Activated T-cell treated with anti-CD3 and anti-CD28 coated beads, Interleukin-2, amount 50 U/mL, for 72 hours (primary cell): ENCODE measurements at regions not wholly inside any gene's neighbourhood (a gene's known extent, or its start where the extent isn't known, plus 50 kb on each side); places are given as distances from the start of the nearest gene placed in this dataset.

Experiments
- ATAC-seq, 2 donors: fragments of 150-1000 bp; cut with Tn5 transposase; replicated peaks in 1 of 2; 2 replicates each; pipeline ENCODE4 v1.10.0; 2021; ENCODE audit warnings: moderate library complexity in 2 of 2, mild to moderate bottlenecking in 1 of 2
- DNase-seq, 2 donors: peaks; one replicate each; pipeline ENCODE4 v3.0.0; 2021 to 2022; ENCODE audit warnings: mixed read lengths in 1 of 2
- H3K27ac Mint-ChIP-seq: one replicate; pipeline ENCODE4 v1.8.0; 2022; ENCODE audit warnings: mild to moderate bottlenecking, moderate library complexity, mixed read lengths
- H3K27me3 Mint-ChIP-seq: one replicate; pipeline ENCODE4 v1.8.0; 2022; ENCODE audit warnings: low read depth, mixed read lengths
- H3K36me3 Mint-ChIP-seq, 2 donors: one replicate each; pipeline ENCODE4 v1.8.0; 2022; ENCODE audit warnings: mixed read lengths in 2 of 2, mild to moderate bottlenecking in 1 of 2; ENCODE audit not compliant: insufficient read depth in 2 of 2
- H3K4me1 Mint-ChIP-seq: one replicate; pipeline ENCODE4 v1.8.0; 2022; ENCODE audit warnings: low read depth, mixed read lengths
- H3K4me3 Mint-ChIP-seq, 2 donors: one replicate each; pipeline ENCODE4 v1.8.0; 2022; ENCODE audit warnings: mild to moderate bottlenecking in 2 of 2, mixed read lengths in 2 of 2, moderate library complexity in 2 of 2
- H3K9me3 Mint-ChIP-seq, 2 donors: one replicate each; pipeline ENCODE4 v1.8.0; 2022; ENCODE audit warnings: mixed read lengths in 2 of 2

DNA sequence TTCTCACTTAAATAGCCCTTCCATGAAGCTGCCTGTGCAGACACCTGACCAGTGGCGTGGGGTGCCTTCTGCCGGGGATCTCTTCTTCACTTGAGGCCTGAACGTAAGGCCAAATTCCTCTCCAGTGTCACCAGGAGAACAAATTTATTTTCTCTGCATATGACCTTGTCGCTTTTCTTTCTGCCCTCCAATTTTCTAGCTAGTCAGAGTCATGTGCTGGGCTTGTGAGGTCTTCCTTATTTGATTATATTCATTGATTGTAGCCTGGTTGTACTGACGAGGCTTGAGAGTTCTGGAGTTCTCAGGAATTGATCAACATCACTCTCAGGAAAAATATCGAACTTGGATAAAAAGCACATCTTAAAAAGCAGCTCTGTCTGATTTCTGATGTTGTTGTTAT, 255.7 kb downstream of the BUB3 start:
- Mint-ChIP-seq H3K27me3 (peaks cover 18% of the 10 kb centered on the region), H3K4me1 (no peaks in the 10 kb centered on the region), H3K9me3 (peaks cover 2 to 4% of the 10 kb centered on the region in 2 donors), H3K36me3 (peaks cover 2 to 3% of the 10 kb centered on the region in 2 donors), H3K4me3 (no peak overlapping the region), H3K27ac (no peak overlapping the region)
- DNase-seq (no peak), ATAC-seq (no peak)

- H3K4me3 Mint-ChIP-seq: no peak overlapping the region
Measured at GRCh38 chr10:123413353-123413752, 252.8 kb upstream of the GPR26 start.

GRCh38 chr10:123415523-123415922, 250.6 kb upstream of the GPR26 start:
- no peaks in the 10 kb centered on the region for H3K4me1 Mint-ChIP-seq
- H3K27me3 Mint-ChIP-seq: peaks cover 13% of the 10 kb centered on the region
- no peak overlapping the region for H3K4me3 Mint-ChIP-seq
- no peak overlapping the region for H3K27ac Mint-ChIP-seq
- H3K9me3 Mint-ChIP-seq: no peaks in the 10 kb centered on the region
- ATAC-seq (no peak), DNase-seq (no peak)
- no peaks in the 10 kb centered on the region for H3K36me3 Mint-ChIP-seq

More at GRCh38 chr10:123413353-123413752, 252.8 kb upstream of the GPR26 start:
- ATAC-seq (no peak), DNase-seq (no peak)
- H3K27me3 Mint-ChIP-seq: peaks cover 22% of the 10 kb centered on the region
- no peak overlapping the region for H3K27ac Mint-ChIP-seq
- H3K9me3 Mint-ChIP-seq: no peaks in the 10 kb centered on the region
- H3K4me1 Mint-ChIP-seq: no peaks in the 10 kb centered on the region
- no peaks in the 10 kb centered on the region for H3K36me3 Mint-ChIP-seq

- Mint-ChIP-seq H3K4me3 (no peak overlapping the region), H3K27me3 (peaks cover 13% of the 10 kb centered on the region), H3K27ac (no peak overlapping the region), H3K4me1 (no peaks in the 10 kb centered on the region), H3K36me3 (no peaks in the 10 kb centered on the region), H3K9me3 (no peaks in the 10 kb centered on the region)
- DNase-seq: no peak
- ATAC-seq: no peak
Measured at GRCh38 chr10:123417414-123417813, 248.7 kb upstream of the GPR26 start.

DNA sequence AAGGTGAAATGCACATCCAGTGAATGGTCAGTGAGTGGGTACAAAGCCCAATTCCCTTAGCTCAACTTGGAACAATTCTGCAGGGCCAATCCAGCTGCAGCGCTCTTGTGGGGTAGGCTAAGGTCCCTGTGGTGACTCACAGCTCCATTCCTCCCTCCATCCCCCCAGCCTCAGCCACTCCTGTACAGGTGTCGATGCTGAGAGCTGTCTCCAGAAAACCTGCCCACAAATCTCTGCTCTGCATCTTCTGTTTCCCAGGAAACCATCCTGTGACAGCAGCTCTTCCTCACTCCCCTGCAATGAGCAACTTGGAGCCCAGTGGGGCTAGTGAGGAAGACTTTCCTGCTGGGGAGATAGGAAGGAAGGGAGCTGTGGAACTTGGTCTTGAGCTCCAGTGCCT, 244.7 kb upstream of the GPR26 start:
- H3K9me3 Mint-ChIP-seq: no peaks in the 10 kb centered on the region
- no peak overlapping the region for H3K27ac Mint-ChIP-seq
- H3K4me3 Mint-ChIP-seq: no peak overlapping the region
- H3K4me1 Mint-ChIP-seq: no peaks in the 10 kb centered on the region
- no peak for ATAC-seq
- no peaks in the 10 kb centered on the region for H3K36me3 Mint-ChIP-seq
- no peak for DNase-seq
- H3K27me3 Mint-ChIP-seq: peaks cover 21% of the 10 kb centered on the region

DNA sequence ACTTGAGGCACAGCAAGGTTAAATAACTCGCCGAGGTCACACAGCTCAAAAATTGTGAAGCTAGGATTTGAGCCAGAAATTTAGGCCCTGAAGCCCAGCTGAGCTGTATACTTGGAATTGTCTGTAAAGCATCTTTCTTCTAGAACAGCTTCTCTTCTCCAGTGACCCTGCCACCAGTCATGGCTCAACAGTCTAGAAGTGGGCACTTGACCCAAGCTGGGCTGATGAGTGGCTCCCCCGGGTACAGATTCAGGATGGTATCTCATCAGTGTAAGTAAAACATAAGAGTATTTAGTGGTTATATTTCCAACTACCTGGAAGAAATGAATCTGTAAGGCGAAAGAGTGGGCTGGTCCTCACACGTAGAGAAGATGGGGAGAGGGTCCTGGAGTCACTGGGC, 243.9 kb upstream of the GPR26 start:
- ATAC-seq: no peak
- Mint-ChIP-seq H3K4me1 (no peaks in the 10 kb centered on the region), H3K36me3 (no peaks in the 10 kb centered on the region), H3K4me3 (no peak overlapping the region), H3K27me3 (peaks cover 29% of the 10 kb centered on the region), H3K27ac (no peak overlapping the region), H3K9me3 (no peaks in the 10 kb centered on the region)
- DNase-seq: no peak

DNA sequence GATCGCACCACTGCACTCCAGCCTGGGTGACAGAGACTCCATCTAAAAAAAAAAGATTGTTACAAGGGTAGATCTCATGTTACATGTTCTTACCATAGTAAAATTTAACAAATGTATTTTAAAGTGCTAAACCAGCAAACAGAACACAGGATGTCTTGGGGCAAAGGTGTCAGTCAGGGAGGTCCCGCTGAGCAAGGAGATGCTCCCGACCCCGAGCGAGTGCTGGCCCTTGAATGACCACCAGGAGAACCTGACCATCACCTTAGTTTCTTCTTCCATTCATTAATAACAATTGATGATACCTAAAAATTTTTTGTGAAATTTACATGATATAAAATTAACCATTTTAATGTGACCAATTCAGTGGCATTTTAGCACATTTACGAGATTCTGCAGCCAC, 241.6 kb upstream of the GPR26 start:
- DNase-seq (no peak), ATAC-seq (no peak)
- Mint-ChIP-seq H3K36me3 (no peaks in the 10 kb centered on the region), H3K4me1 (no peaks in the 10 kb centered on the region), H3K27me3 (peaks cover 37% of the 10 kb centered on the region), H3K4me3 (no peak overlapping the region), H3K27ac (no peak overlapping the region), H3K9me3 (no peaks in the 10 kb centered on the region)

DNA sequence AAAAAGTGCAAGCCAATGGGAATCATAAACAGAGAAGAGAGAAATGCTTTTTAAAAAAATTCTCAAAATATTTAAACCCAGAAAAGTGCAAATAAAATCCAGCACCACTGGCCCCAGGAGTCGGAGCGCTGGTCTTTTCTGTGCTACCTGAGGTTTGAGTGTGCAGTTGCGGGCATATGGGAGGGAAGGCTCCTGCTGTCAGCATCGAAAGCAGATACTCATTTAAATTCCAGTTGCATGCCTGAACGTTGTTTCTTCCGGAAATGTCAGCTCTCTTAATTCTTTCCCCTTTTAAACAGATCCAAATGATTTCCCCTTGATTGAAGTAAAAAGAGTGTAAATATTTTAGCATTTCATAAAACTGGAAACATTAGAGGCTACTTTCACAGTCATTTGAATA, 240.5 kb upstream of the GPR26 start:
- H3K27ac Mint-ChIP-seq: no peak overlapping the region

GRCh38 chr10:123427165-123427786, 238.9 kb upstream of the GPR26 start:
- Mint-ChIP-seq H3K27me3 (peaks cover 41% of the 10 kb centered on the region), H3K36me3 (no peaks in the 10 kb centered on the region), H3K4me3 (no peak overlapping the region), H3K27ac (no peak overlapping the region), H3K9me3 (no peaks in the 10 kb centered on the region), H3K4me1 (no peaks in the 10 kb centered on the region)
- no peak for DNase-seq
- no peak for ATAC-seq

More for the DNA sequence above, 240.5 kb upstream of the GPR26 start:
- Mint-ChIP-seq H3K9me3 (no peaks in the 10 kb centered on the region), H3K27me3 (peaks cover 41% of the 10 kb centered on the region), H3K36me3 (no peaks in the 10 kb centered on the region), H3K4me3 (no peak overlapping the region), H3K4me1 (no peaks in the 10 kb centered on the region)
- ATAC-seq (no peak), DNase-seq (no peak)

DNA sequence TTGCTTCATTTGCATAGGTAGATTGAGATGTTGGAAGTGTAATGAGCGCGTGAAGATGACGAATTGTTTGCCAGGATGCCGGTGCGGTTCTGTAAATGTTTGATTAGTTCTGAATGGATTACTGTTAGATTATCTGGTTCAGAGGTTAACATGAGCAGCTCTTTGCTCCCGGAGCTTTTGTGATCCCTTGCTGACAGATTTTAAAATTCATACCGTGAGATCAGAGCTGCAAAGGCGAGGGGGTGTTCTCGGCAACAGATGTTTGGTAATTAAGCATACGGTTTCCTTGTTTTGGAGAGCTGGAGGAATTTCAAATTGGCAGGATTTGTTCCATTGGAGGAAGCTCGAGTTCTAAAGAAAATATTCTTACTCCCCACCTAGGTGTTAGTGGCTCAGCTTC, 237.8 kb upstream of the GPR26 start:
- H3K9me3 Mint-ChIP-seq: no peaks in the 10 kb centered on the region
- no peak overlapping the region for H3K27ac Mint-ChIP-seq
- H3K4me3 Mint-ChIP-seq: no peak overlapping the region
- no peaks in the 10 kb centered on the region for H3K36me3 Mint-ChIP-seq
- H3K4me1 Mint-ChIP-seq: no peaks in the 10 kb centered on the region
- ATAC-seq (no peak), DNase-seq (no peak)
- H3K27me3 Mint-ChIP-seq: peaks cover 41% of the 10 kb centered on the region

- no peaks in the 10 kb centered on the region for H3K9me3 Mint-ChIP-seq
- peaks cover 43% of the 10 kb centered on the region for H3K27me3 Mint-ChIP-seq
- no peaks in the 10 kb centered on the region for H3K36me3 Mint-ChIP-seq
- no peak overlapping the region for H3K4me3 Mint-ChIP-seq
- no peak overlapping the region for H3K27ac Mint-ChIP-seq
- DNase-seq: no peak
- no peak for ATAC-seq
- H3K4me1 Mint-ChIP-seq: no peaks in the 10 kb centered on the region
Measured at GRCh38 chr10:123429706-123430221, 236.4 kb upstream of the GPR26 start.

GRCh38 chr10:123433539-123433938, 232.6 kb upstream of the GPR26 start:
- no peaks in the 10 kb centered on the region for H3K36me3 Mint-ChIP-seq
- ATAC-seq: no peak
- H3K27ac Mint-ChIP-seq: no peak overlapping the region
- H3K4me1 Mint-ChIP-seq: no peaks in the 10 kb centered on the region
- H3K9me3 Mint-ChIP-seq: no peaks in the 10 kb centered on the region
- peaks cover 28% of the 10 kb centered on the region for H3K27me3 Mint-ChIP-seq
- no peak overlapping the region for H3K4me3 Mint-ChIP-seq
- no peak for DNase-seq

DNA sequence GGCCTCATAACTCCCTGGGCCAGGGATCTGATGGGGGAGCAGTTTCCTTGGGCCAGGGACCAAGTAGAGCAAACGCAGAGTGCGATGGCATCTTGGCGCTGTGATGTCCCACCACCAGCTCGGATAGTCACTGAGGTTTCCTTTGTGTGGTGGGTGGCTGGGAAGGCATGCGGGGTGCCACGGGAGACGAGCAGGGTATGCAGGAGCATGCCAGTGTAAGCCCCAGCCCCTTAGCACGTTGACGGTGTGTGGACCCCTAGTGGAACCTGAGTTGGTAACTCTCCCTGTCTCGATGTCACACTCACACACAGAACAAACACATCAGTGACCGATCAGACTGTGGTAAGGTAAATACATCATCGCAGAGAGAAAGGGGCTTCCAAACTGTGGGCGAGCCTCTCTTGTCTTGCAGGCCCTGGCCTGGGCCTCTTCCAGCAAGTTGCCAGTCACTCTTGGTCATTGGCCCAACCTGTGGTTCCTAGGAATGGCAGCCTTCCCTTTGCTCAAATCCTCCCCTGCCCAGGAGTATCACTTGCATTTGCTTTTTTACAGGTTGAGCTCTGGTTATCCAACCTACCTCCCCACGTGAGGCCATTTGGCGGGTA, 231.6 kb upstream of the GPR26 start:
- Mint-ChIP-seq H3K27ac (no peak overlapping the region), H3K27me3 (peaks cover 25% of the 10 kb centered on the region), H3K4me3 (no peak overlapping the region), H3K36me3 (no peaks in the 10 kb centered on the region), H3K4me1 (no peaks in the 10 kb centered on the region), H3K9me3 (no peaks in the 10 kb centered on the region)
- no peak for ATAC-seq
- no peak for DNase-seq

DNA sequence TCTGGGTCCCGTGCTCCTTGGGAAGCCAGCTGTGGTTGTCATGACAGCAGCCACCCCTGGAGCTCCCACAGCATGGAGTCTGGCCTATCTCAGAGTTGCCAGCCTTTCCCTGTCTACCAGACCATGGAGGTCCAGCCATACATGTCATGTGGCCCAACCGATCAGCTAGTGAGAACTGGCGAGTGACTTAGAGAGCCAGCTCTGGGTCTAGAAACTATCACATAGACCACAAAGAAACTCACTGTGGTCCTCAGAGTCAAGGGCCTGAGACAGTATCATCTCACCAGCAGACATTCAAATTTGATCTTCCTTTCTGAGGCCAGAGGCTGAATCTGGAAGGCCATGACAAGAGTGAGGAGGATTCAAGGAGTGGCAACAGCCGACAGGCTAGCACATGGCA, 223.3 kb upstream of the GPR26 start:
- ATAC-seq (no peak), DNase-seq (no peak)
- Mint-ChIP-seq H3K27ac (no peak overlapping the region), H3K9me3 (no peaks in the 10 kb centered on the region), H3K4me1 (no peaks in the 10 kb centered on the region), H3K36me3 (no peaks in the 10 kb centered on the region), H3K27me3 (peaks cover 4% of the 10 kb centered on the region), H3K4me3 (no peak overlapping the region)
